DOHH2 (cell line): ENCODE measurements at regions not wholly inside any gene's neighbourhood (a gene's known extent, or its start where the extent isn't known, plus 50 kb on each side); places are given as distances from the start of the nearest gene placed in this dataset.

Experiments used
- EZH2phosphoT487 ChIP-seq: fragments of 200-600 bp; sonication (generic); IDR thresholded peaks from 2 replicates; pipeline ENCODE4 v1.6.1; 2017; ENCODE audit warnings: borderline replicate concordance, mild to moderate bottlenecking, antibody characterized with exemption, low read length, moderate library complexity, mixed read lengths
- TF ChIP-seq, protein P1 (sequence below): fragments of 200-600 bp; sonication (generic); IDR thresholded peaks from one replicate; pipeline ENCODE4 v1.5.1; 2014; ENCODE audit warnings: antibody characterized with exemption, mild to moderate bottlenecking, low read depth, low read length; ENCODE audit not compliant: poor library complexity, severe bottlenecking

DNA sequence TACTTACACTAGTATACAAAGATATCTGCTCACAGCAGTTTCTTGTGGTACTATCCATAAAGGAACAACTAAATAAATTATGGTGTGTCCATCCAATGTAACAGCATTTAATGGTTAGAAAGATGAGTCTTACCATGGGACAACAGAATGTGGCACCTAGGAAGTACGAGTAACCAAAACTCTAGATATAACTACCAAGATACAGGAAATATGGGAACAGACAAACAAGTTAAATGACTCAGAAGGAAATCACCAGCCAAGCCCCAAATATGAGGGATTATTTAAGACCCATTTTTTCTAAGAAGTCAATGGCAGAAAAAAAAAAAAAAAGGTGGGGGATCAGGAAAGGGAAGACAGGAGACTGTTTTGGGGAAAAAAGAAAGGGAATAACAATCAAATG is 294.8 kb downstream of the PRELID2 start:
- TF ChIP-seq, protein P1, sequence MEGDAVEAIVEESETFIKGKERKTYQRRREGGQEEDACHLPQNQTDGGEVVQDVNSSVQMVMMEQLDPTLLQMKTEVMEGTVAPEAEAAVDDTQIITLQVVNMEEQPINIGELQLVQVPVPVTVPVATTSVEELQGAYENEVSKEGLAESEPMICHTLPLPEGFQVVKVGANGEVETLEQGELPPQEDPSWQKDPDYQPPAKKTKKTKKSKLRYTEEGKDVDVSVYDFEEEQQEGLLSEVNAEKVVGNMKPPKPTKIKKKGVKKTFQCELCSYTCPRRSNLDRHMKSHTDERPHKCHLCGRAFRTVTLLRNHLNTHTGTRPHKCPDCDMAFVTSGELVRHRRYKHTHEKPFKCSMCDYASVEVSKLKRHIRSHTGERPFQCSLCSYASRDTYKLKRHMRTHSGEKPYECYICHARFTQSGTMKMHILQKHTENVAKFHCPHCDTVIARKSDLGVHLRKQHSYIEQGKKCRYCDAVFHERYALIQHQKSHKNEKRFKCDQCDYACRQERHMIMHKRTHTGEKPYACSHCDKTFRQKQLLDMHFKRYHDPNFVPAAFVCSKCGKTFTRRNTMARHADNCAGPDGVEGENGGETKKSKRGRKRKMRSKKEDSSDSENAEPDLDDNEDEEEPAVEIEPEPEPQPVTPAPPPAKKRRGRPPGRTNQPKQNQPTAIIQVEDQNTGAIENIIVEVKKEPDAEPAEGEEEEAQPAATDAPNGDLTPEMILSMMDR, result no peak
- TF ChIP-seq EZH2phosphoT487, result no peak
